Testis (tissue), 2 donors: ENCODE measurements at regions not wholly inside any gene's neighbourhood (a gene's known extent, or its start where the extent isn't known, plus 50 kb on each side); places are given as distances from the start of the nearest gene placed in this dataset.

ENCODE experiments used
- CTCF ChIP-seq, 3 experiments: fragments of 450-650 bp in 2 of 3; fragments of 200-600 bp in 1 of 3; sonication (generic) in 1 of 3; IDR thresholded peaks; one replicate each; pipeline ENCODE4 v1.5.1; 2016 to 2019; ENCODE audit warnings: antibody characterized with exemption in 3 of 3, mild to moderate bottlenecking in 2 of 3, moderate library complexity in 1 of 3
- POLR2A ChIP-seq: fragments of 450-650 bp; IDR thresholded peaks from one replicate; pipeline ENCODE4 v1.6.1; 2017; ENCODE audit warnings: antibody characterized with exemption, mild to moderate bottlenecking, moderate library complexity

DNA sequence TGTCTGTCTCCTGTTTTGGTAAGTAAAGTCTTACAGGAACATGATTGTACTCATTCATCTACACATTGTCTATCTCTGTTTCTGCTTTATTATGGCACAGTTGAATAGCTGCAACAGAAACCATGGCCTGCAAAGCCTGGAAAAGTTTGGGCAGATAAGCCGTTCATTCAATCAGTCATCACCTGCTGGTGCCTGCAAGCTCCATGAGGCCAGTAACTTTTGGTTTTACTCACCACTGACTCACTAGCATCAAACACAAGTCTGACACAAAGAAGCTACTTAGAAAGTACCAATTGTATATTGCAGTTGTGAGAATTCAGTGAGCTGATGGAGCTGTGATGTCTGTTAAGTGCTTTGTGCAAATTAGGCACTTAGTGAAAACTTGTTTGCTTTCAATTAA, 373.6 kb upstream of the SGCD start:
- TF ChIP-seq CTCF (IDR thresholded peaks at IDR 0.05), result no peak
- no peak for TF ChIP-seq POLR2A
